Keratinocyte (primary cell): ENCODE measurements at regions not wholly inside any gene's neighbourhood (a gene's known extent, or its start where the extent isn't known, plus 50 kb on each side); places are given as distances from the start of the nearest gene placed in this dataset.

ENCODE experiments used
- CTCF ChIP-seq, 3 experiments: IDR thresholded peaks in 1 of 3; conservative IDR thresholded peaks in 1 of 3; optimal IDR thresholded peaks in 1 of 3; 2 replicates in 2 of 3; 3 replicates in 1 of 3; pipeline versions ENCODE3 to v1.5.1; 2011; ENCODE audit warnings: low read length in 3 of 3, mild to moderate bottlenecking in 3 of 3, moderate library complexity in 2 of 3, control low read depth in 1 of 3, inconsistent platforms in 1 of 3; ENCODE audit not compliant: insufficient read depth in 2 of 3; ENCODE audit errors: extremely low read depth in 1 of 3
- EZH2 ChIP-seq: IDR thresholded peaks from one replicate; pipeline ENCODE4 v1.6.1; 2012; ENCODE audit warnings: inconsistent platforms, mild to moderate bottlenecking, low read length, moderate library complexity

GRCh38 chr17:72382971-72383722 is 262.3 kb downstream of the SOX9 start:
- TF ChIP-seq CTCF (optimal IDR thresholded peaks at IDR 0.05 in 1 of 3, IDR thresholded peaks at IDR 0.05 in 1 of 3, conservative IDR thresholded peaks at IDR 0.05 in 1 of 3; ENCODE audit: extremely low read depth in 1 of 3, insufficient read depth in 2 of 3, low read length in 3 of 3), result no peak
- TF ChIP-seq EZH2, result no peak
